H1 (cell line): ENCODE measurements at regions not wholly inside any gene's neighbourhood (a gene's known extent, or its start where the extent isn't known, plus 50 kb on each side); places are given as distances from the start of the nearest gene placed in this dataset.

ENCODE experiments used
- CTCF ChIA-PET: fragments of 300-600 bp; sonication (Branson Sonifier 250); formaldehyde crosslinking; loops from one replicate; lab custom pipeline; 2021; ENCODE audit not compliant: partially characterized antibody; lab: Charles Lee
- POLR2A ChIA-PET: fragments of 300-600 bp; sonication (Branson Sonifier 250); formaldehyde crosslinking; loops from one replicate; lab custom pipeline; 2021; ENCODE audit warnings: inconsistent platforms; ENCODE audit not compliant: partially characterized antibody; lab: Charles Lee
- DNase-seq, 2 experiments: peaks; one replicate each; pipeline versions ENCODE4 v3.0.0 to v3.0.0-alpha.2; 2010 to 2022; ENCODE audit warnings: low spot score in 2 of 2, low read depth in 1 of 2, mixed read lengths in 1 of 2
- FAIRE-seq: peaks from 2 replicates; lab custom pipeline; 2011; peaks lifted over from hg19 to GRCh38; lab: Jason Lieb, UNC
- H2AFZ ChIP-seq: 2 replicates; pipeline ENCODE4 v1.8.1; 2012; ENCODE audit warnings: low read length, inconsistent platforms
- H2AK5ac ChIP-seq: 2 replicates; pipeline ENCODE4 v1.6.1; 2013; ENCODE audit warnings: low read depth, low read length
- H2BK120ac ChIP-seq: replicated peaks from 2 replicates; pipeline ENCODE3; 2013; ENCODE audit warnings: low read depth, low read length, inconsistent platforms
- H2BK12ac ChIP-seq: 2 replicates; pipeline ENCODE4 v1.6.1; 2013; ENCODE audit warnings: low read depth, low read length
- H2BK15ac ChIP-seq: 2 replicates; pipeline ENCODE4 v1.6.1; 2013; ENCODE audit warnings: low read length
- H2BK20ac ChIP-seq: 2 replicates; pipeline ENCODE4 v1.6.1; 2013; ENCODE audit warnings: low read length
- H2BK5ac ChIP-seq: 2 replicates; pipeline ENCODE4 v1.6.1; 2013; ENCODE audit warnings: low read depth, low read length
- H3K14ac ChIP-seq: 2 replicates; pipeline ENCODE4 v1.6.1; 2013; ENCODE audit warnings: inconsistent platforms; ENCODE audit not compliant: insufficient read length
- H3K18ac ChIP-seq: 2 replicates; pipeline ENCODE4 v1.6.1; 2013; ENCODE audit warnings: low read length; ENCODE audit errors: extremely low read depth
- H3K23ac ChIP-seq: 2 replicates; pipeline ENCODE4 v1.6.1; 2013; ENCODE audit warnings: inconsistent platforms; ENCODE audit not compliant: insufficient read length
- H3K23me2 ChIP-seq: 2 replicates; pipeline ENCODE4 v1.6.1; 2013; ENCODE audit warnings: low read depth, low read length
- H3K27ac ChIP-seq: 2 replicates; pipeline ENCODE4 v1.6.1; 2011; ENCODE audit warnings: low read depth, low read length, inconsistent platforms
- H3K27me3 ChIP-seq, 4 experiments: replicated peaks in 1 of 4; 1 replicate in 1 of 4; 2 replicates in 3 of 4; pipeline versions ENCODE4 v1.6.1 to v1.8.1; 2011 to 2013; ENCODE audit warnings: low read length in 3 of 4, mild to moderate bottlenecking in 3 of 4, inconsistent platforms in 2 of 4, mixed read lengths in 2 of 4, moderate library complexity in 1 of 4; ENCODE audit not compliant: control insufficient read depth in 3 of 4, insufficient read depth in 3 of 4; ENCODE audit errors: extremely low read depth in 1 of 4
- H3K36me3 ChIP-seq, 4 experiments: 2 replicates each; pipeline versions ENCODE4 v1.6.1 to v1.8.1; 2011 to 2013; ENCODE audit warnings: mild to moderate bottlenecking in 4 of 4, low read length in 3 of 4, moderate library complexity in 2 of 4, control low read depth in 1 of 4, inconsistent platforms in 1 of 4; ENCODE audit not compliant: insufficient read depth in 4 of 4, control insufficient read depth in 2 of 4
- H3K4ac ChIP-seq: replicated peaks from 2 replicates; pipeline ENCODE3; 2013; ENCODE audit warnings: low read length, low read depth, mixed read lengths, inconsistent platforms; ENCODE audit not compliant: insufficient read length
- H3K4me1 ChIP-seq, 4 experiments: replicated peaks in 1 of 4; 1 replicate in 1 of 4; 2 replicates in 3 of 4; pipeline versions ENCODE4 v1.6.1 to v1.8.1; 2011 to 2013; ENCODE audit warnings: low read length in 3 of 4, inconsistent platforms in 2 of 4, mixed read lengths in 1 of 4; ENCODE audit not compliant: insufficient read depth in 4 of 4, control insufficient read depth in 3 of 4
- H3K4me2 ChIP-seq, 2 experiments: 2 replicates each; pipeline versions ENCODE4 v1.6.1 to v1.8.1; 2011 to 2013; ENCODE audit warnings: low read depth in 2 of 2, low read length in 2 of 2, control low read depth in 1 of 2, inconsistent platforms in 1 of 2, mild to moderate bottlenecking in 1 of 2; ENCODE audit not compliant: insufficient read depth in 1 of 2
- H3K4me3 ChIP-seq, 4 experiments: fragments of 200-600, 300-600 bp in 1 of 4; sonication (generic), shearing (Covaris generic), sonication (Bioruptor Twin) in 1 of 4; 2 replicates each; pipeline versions ENCODE4 v1.5.1 to v1.8.1; 2011 to 2016; ENCODE audit warnings: low read length in 4 of 4, low read depth in 3 of 4, control low read depth in 2 of 4, inconsistent platforms in 2 of 4, mild to moderate bottlenecking in 2 of 4, mixed read lengths in 1 of 4, moderate library complexity in 1 of 4; ENCODE audit not compliant: insufficient read depth in 2 of 4; ENCODE audit errors: extremely low read depth in 1 of 4
- H3K56ac ChIP-seq: replicated peaks from 2 replicates; pipeline ENCODE3; 2013; ENCODE audit warnings: low read depth, mild to moderate bottlenecking, mixed read lengths, low read length, inconsistent platforms; ENCODE audit not compliant: insufficient read length
- H3K79me1 ChIP-seq: 2 replicates; pipeline ENCODE4 v1.6.1; 2013; ENCODE audit warnings: low read depth, low read length, control low read depth
- H3K79me2 ChIP-seq, 2 experiments: 2 replicates each; pipeline versions ENCODE4 v1.6.1 to v1.8.1; 2012 to 2013; ENCODE audit warnings: low read length in 2 of 2, mild to moderate bottlenecking in 2 of 2, inconsistent platforms in 1 of 2; ENCODE audit not compliant: insufficient read depth in 2 of 2, control insufficient read depth in 1 of 2
- H3K9ac ChIP-seq, 4 experiments: replicated peaks in 1 of 4; 1 replicate in 1 of 4; 2 replicates in 3 of 4; pipeline versions ENCODE4 v1.6.1 to v1.8.1; 2011 to 2013; ENCODE audit warnings: low read depth in 3 of 4, low read length in 3 of 4, control low read depth in 2 of 4, mild to moderate bottlenecking in 2 of 4, moderate library complexity in 2 of 4, inconsistent platforms in 1 of 4; ENCODE audit errors: extremely low read depth in 1 of 4
- H3K9me3 ChIP-seq, 2 experiments: 2 replicates each; pipeline versions ENCODE4 v1.6.1 to v1.8.1; 2012 to 2013; ENCODE audit warnings: mild to moderate bottlenecking in 2 of 2, moderate library complexity in 2 of 2, control low read depth in 1 of 2, inconsistent platforms in 1 of 2, low read depth in 1 of 2, low read length in 1 of 2, mixed read lengths in 1 of 2; ENCODE audit not compliant: insufficient read depth in 2 of 2
- H4K20me1 ChIP-seq, 2 experiments: replicated peaks in 1 of 2; 2 replicates each; pipeline versions ENCODE3 to v1.8.1; 2011 to 2013; ENCODE audit warnings: inconsistent platforms in 2 of 2, low read length in 2 of 2, mild to moderate bottlenecking in 1 of 2; ENCODE audit not compliant: insufficient read depth in 2 of 2, control insufficient read depth in 1 of 2
- H4K5ac ChIP-seq: 2 replicates; pipeline ENCODE4 v1.6.1; 2013; ENCODE audit warnings: low read length, low read depth, mixed read lengths, inconsistent platforms; ENCODE audit not compliant: insufficient read length
- H4K8ac ChIP-seq: 2 replicates; pipeline ENCODE4 v1.8.0; 2013; ENCODE audit warnings: mild to moderate bottlenecking, moderate library complexity, low read length, inconsistent platforms; ENCODE audit not compliant: insufficient read depth; ENCODE audit errors: extremely low read depth
- H4K91ac ChIP-seq: replicated peaks from 2 replicates; pipeline ENCODE3; 2013; ENCODE audit warnings: low read length, mixed read lengths, inconsistent platforms; ENCODE audit not compliant: insufficient read length
- CEBPB ChIP-seq: IDR thresholded peaks from 2 replicates; pipeline ENCODE4 v1.6.1; 2012; ENCODE audit warnings: low read depth, low read length
- EP300 ChIP-seq, 2 experiments: IDR thresholded peaks; 1 replicate in 1 of 2; 2 replicates in 1 of 2; pipeline ENCODE4 v1.6.1; 2011 to 2012; ENCODE audit warnings: low read depth in 2 of 2, low read length in 2 of 2, mild to moderate bottlenecking in 2 of 2, borderline replicate concordance in 1 of 2, inconsistent platforms in 1 of 2, moderate library complexity in 1 of 2
- GTF2F1 ChIP-seq: IDR thresholded peaks from 2 replicates; pipeline ENCODE4 v1.6.1; 2012; ENCODE audit warnings: low read depth, low read length, improper control_type of control experiment, borderline replicate concordance
- JUND ChIP-seq: IDR thresholded peaks from 2 replicates; pipeline ENCODE4 v1.6.1; 2011; ENCODE audit warnings: mild to moderate bottlenecking, improper control_type of control experiment, low read length
- KDM1A ChIP-seq: fragments of 200-600, 300-600 bp; sonication (generic); IDR thresholded peaks from 2 replicates; pipeline ENCODE4 v1.7.1; 2016; ENCODE audit warnings: mild to moderate bottlenecking, low read length, borderline replicate concordance
- POLR2A ChIP-seq, 2 experiments: IDR thresholded peaks; 1 replicate in 1 of 2; 2 replicates in 1 of 2; pipeline ENCODE4 v1.6.1; 2011; ENCODE audit warnings: low read depth in 2 of 2, low read length in 2 of 2, mild to moderate bottlenecking in 2 of 2; ENCODE audit errors: control extremely low read depth in 1 of 2
- RAD21 ChIP-seq, 2 experiments: IDR thresholded peaks in 1 of 2; conservative IDR thresholded peaks in 1 of 2; 2 replicates each; pipeline ENCODE4 v1.6.1; 2011; ENCODE audit warnings: low read depth in 2 of 2, low read length in 2 of 2, improper control_type of control experiment in 1 of 2, inconsistent platforms in 1 of 2, mild to moderate bottlenecking in 1 of 2, moderate library complexity in 1 of 2
- SIX5 ChIP-seq: IDR thresholded peaks from 2 replicates; pipeline ENCODE4 v1.6.1; 2011; ENCODE audit warnings: mild to moderate bottlenecking, low read depth, low read length
- SP2 ChIP-seq: IDR thresholded peaks from 2 replicates; pipeline ENCODE4 v1.6.1; 2012; ENCODE audit warnings: mild to moderate bottlenecking, low read length, inconsistent platforms
- TAF1 ChIP-seq: IDR thresholded peaks from 2 replicates; pipeline ENCODE4 v1.6.1; 2011; ENCODE audit warnings: mild to moderate bottlenecking, low read depth, low read length
- TEAD4 ChIP-seq: IDR thresholded peaks from 2 replicates; pipeline ENCODE4 v1.6.1; 2012; ENCODE audit warnings: low read depth, low read length, inconsistent platforms, mixed read lengths

DNA sequence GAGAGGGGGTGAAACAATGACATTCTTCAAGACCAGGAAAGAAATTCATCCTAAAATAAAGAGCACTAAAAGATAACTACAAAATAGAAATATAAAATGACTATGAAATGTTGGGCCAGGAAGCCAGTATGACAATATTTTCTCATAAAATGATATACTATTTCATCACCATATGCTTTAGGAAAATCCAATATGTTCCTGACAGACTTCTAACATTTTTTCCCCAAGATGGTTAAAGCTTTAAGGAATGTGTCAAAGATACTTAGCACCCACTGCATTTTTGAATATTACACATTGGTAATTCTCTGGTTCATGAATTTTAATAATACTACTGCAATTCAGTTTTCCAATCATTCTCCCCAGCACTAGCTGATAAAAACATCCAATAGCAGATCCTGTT, 87.7 kb upstream of the PLEKHG7 start:
- Histone ChIP-seq H3K14ac (no peak overlapping the region), H3K4me2 (no peak overlapping the region), H3K27ac (no peak overlapping the region), H3K18ac (no peak overlapping the region), H3K4ac (no peak overlapping the region), H2BK120ac (no peak overlapping the region), H3K23me2 (no peaks in the 10 kb centered on the region), H2BK5ac (no peak overlapping the region), H2BK20ac (no peak overlapping the region), H3K79me1 (no peaks in the 10 kb centered on the region)
- no peak for DNase-seq
- CTCF ChIA-PET: interaction anchor here (0.9 to 2.3 kb wide), 3 partner anchors 16 to 1233 kb away, joined by 3 to 9 read pairs (median 4); no protein-coding TSS in a partner anchor
- no peak for TF ChIP-seq SIX5
- no peak for TF ChIP-seq TEAD4
- no peak for TF ChIP-seq EP300 (IDR thresholded peaks at IDR 0.05; ENCODE audit: borderline replicate concordance in 1 of 2, low read depth in 2 of 2, low read length in 2 of 2)
- TF ChIP-seq RAD21 (IDR thresholded peaks at IDR 0.05 in 1 of 2, conservative IDR thresholded peaks at IDR 0.05 in 1 of 2; ENCODE audit: low read depth in 2 of 2, low read length in 2 of 2): no peak
- no peak for TF ChIP-seq POLR2A (IDR thresholded peaks at IDR 0.05; ENCODE audit: control extremely low read depth in 1 of 2, low read depth in 2 of 2, low read length in 2 of 2)
- TF ChIP-seq GTF2F1: no peak
- no peak for TF ChIP-seq SP2
- no peak for TF ChIP-seq KDM1A
- TF ChIP-seq JUND: no peak
- TF ChIP-seq TAF1: no peak
- no peak for TF ChIP-seq CEBPB
- TF ChIP-seq, all 59 proteins: peak for 0
- H2AK5ac ChIP-seq: no peak overlapping the region
- no peak for FAIRE-seq
- no peak overlapping the region for H4K8ac ChIP-seq
- peaks cover 2 to 12% (median 4%) of the 10 kb centered on the region in 4 experiments; a peak in 3 of 7 replicates for H3K4me1 ChIP-seq
- no peak overlapping the region for H2BK15ac ChIP-seq
- no peaks in the 10 kb centered on the region for H3K27me3 ChIP-seq
- POLR2A ChIA-PET: no interaction called here
- H2AFZ ChIP-seq: peak overlapping the region; percentile 22; the same call in 1 of the 2 replicates
- no peak overlapping the region for H3K23ac ChIP-seq
- no peaks in the 10 kb centered on the region for H3K36me3 ChIP-seq
- H3K9me3 ChIP-seq: no peaks in the 10 kb centered on the region
- no peak overlapping the region for H3K4me3 ChIP-seq
- no peak overlapping the region for H2BK12ac ChIP-seq
- no peaks in the 10 kb centered on the region for H4K20me1 ChIP-seq
- H4K5ac ChIP-seq: no peak overlapping the region
- H3K56ac ChIP-seq: no peak overlapping the region
- H4K91ac ChIP-seq: no peak overlapping the region
- no peaks in the 10 kb centered on the region for H3K79me2 ChIP-seq
- H3K9ac ChIP-seq: no peak overlapping the region
